ENCODE measurements at regions not wholly inside any gene's neighbourhood (a gene's known extent, or its start where the extent isn't known, plus 50 kb on each side); places are given as distances from the start of the nearest gene placed in this dataset.
"Not testable (repeated sequence)": the region's sequence is repeated elsewhere in the genome, so short reads cannot be mapped to it uniquely, and the experiment has no call there.

GRCh38 chr2:105997711-105998110, 196.4 kb downstream of the UXS1 start:
- CTCF ChIA-PET, result no interaction called here

GRCh38 chr2:105990624-105991023, 203.5 kb downstream of the UXS1 start:
- WGBS (ENCODE audit: insufficient coverage), result 76% methylated on average over 3 of the region's 6 CpGs
- Mint-ChIP-seq H3K4me1 (no peaks in the 10 kb centered on the region), H3K27me3 (no peaks in the 10 kb centered on the region), H3K4me3 (no peak overlapping the region), H3K27ac (no peak overlapping the region), H3K9me3 (ENCODE audit: insufficient read depth) (peaks cover 22% of the 10 kb centered on the region)
- no peak overlapping the region for H3K4me2 ChIP-seq (replicated peaks; ENCODE audit: low read depth, low read length, poor library complexity, severe bottlenecking)
- ChIA-PET POLR2A (no interaction called here), CTCF (interaction anchor here (0.6 to 1.5 kb wide), 3 partner anchors 14 to 414 kb away, joined by 3 to 5 read pairs (median 4); no protein-coding TSS in a partner anchor)
- H4K20me1 ChIP-seq (ENCODE audit: control insufficient read depth, insufficient read depth, low read length, poor library complexity, severe bottlenecking), result no peaks in the 10 kb centered on the region
- no peak overlapping the region for H3K4me3 ChIP-seq (ENCODE audit: control extremely low read depth in 1 of 5, extremely low read depth in 1 of 5, insufficient read depth in 1 of 5, low read depth in 2 of 5, low read length in 4 of 5)
- no peak for TF ChIP-seq EZH2 (IDR thresholded peaks at IDR 0.05; ENCODE audit: borderline replicate concordance, insufficient read depth, low read depth, low read length, poor library complexity, severe bottlenecking)
- TF ChIP-seq, protein P1, sequence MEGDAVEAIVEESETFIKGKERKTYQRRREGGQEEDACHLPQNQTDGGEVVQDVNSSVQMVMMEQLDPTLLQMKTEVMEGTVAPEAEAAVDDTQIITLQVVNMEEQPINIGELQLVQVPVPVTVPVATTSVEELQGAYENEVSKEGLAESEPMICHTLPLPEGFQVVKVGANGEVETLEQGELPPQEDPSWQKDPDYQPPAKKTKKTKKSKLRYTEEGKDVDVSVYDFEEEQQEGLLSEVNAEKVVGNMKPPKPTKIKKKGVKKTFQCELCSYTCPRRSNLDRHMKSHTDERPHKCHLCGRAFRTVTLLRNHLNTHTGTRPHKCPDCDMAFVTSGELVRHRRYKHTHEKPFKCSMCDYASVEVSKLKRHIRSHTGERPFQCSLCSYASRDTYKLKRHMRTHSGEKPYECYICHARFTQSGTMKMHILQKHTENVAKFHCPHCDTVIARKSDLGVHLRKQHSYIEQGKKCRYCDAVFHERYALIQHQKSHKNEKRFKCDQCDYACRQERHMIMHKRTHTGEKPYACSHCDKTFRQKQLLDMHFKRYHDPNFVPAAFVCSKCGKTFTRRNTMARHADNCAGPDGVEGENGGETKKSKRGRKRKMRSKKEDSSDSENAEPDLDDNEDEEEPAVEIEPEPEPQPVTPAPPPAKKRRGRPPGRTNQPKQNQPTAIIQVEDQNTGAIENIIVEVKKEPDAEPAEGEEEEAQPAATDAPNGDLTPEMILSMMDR (IDR thresholded peaks at IDR 0.05), result no peak
- DNase-seq, result peak; percentile 27
- no peaks in the 10 kb centered on the region for H3K79me2 ChIP-seq (ENCODE audit: control insufficient read depth, insufficient read depth, low read length)
- H3K9ac ChIP-seq (ENCODE audit: low read length), result no peak overlapping the region
- peaks cover 5 to 32% (median 28%) of the 10 kb centered on the region in 3 donors for H3K9me3 ChIP-seq (ENCODE audit: control extremely low read depth in 1 of 3, control insufficient read depth in 2 of 3, insufficient read depth in 1 of 3, low read length in 2 of 3)
- ATAC-seq (ENCODE audit: low read depth), result no peak
- no peaks in the 10 kb centered on the region for H3K4me1 ChIP-seq (ENCODE audit: control insufficient read depth in 2 of 2, insufficient read depth in 2 of 2, low read length in 2 of 2)
- H3K27ac ChIP-seq (ENCODE audit: low read length in 2 of 2), result no peak overlapping the region
- peaks cover 0 to 2% (median 0%) of the 10 kb centered on the region in 4 experiments for H3K27me3 ChIP-seq (replicated peaks in 1 of 4; ENCODE audit: control extremely low read depth in 1 of 4, control insufficient read depth in 3 of 4, insufficient read depth in 4 of 4, low read length in 3 of 4)
- H2AFZ ChIP-seq (ENCODE audit: insufficient read depth, low read depth, low read length, poor library complexity, severe bottlenecking), result no peak overlapping the region
- no peaks in the 10 kb centered on the region for H3K36me3 ChIP-seq (replicated peaks in 1 of 2; ENCODE audit: control extremely low read depth in 1 of 2, control insufficient read depth in 1 of 2, extremely low read depth in 1 of 2, insufficient read depth in 2 of 2, low read length in 1 of 2)
- intact Hi-C loops (cut with micrococcal nuclease), result loop anchor here (2.0 kb wide), 1 partner anchor 414 kb away; no protein-coding TSS in a partner anchor

More at GRCh38 chr2:105997711-105998110, 196.4 kb downstream of the UXS1 start:
- TF ChIP-seq EZH2 (IDR thresholded peaks at IDR 0.05; ENCODE audit: borderline replicate concordance, insufficient read depth, low read depth, low read length, poor library complexity, severe bottlenecking), result no peak
- H3K9me3 ChIP-seq (ENCODE audit: control extremely low read depth in 1 of 3, control insufficient read depth in 2 of 3, insufficient read depth in 1 of 3, low read length in 2 of 3), result peaks cover 1 to 32% (median 30%) of the 10 kb centered on the region in 3 donors
- H3K4me3 Mint-ChIP-seq, result no peak overlapping the region
- WGBS (ENCODE audit: insufficient coverage), result no CpG with 5 or more reads among the region's 2 CpGs
- peaks cover 17% of the 10 kb centered on the region for H3K9me3 Mint-ChIP-seq (ENCODE audit: insufficient read depth)
- POLR2A ChIA-PET, result no interaction called here
- no peak overlapping the region for H3K9ac ChIP-seq (ENCODE audit: low read length)
- no peak overlapping the region for H3K4me2 ChIP-seq (replicated peaks; ENCODE audit: low read depth, low read length, poor library complexity, severe bottlenecking)
- H4K20me1 ChIP-seq (ENCODE audit: control insufficient read depth, insufficient read depth, low read length, poor library complexity, severe bottlenecking), result no peaks in the 10 kb centered on the region
- H3K4me3 ChIP-seq (ENCODE audit: control extremely low read depth in 1 of 5, extremely low read depth in 1 of 5, insufficient read depth in 1 of 5, low read depth in 2 of 5, low read length in 4 of 5), result no peak overlapping the region
- no peaks in the 10 kb centered on the region for H3K4me1 Mint-ChIP-seq
- ATAC-seq (ENCODE audit: low read depth) (no peak), DNase-seq (no peak)
- H3K36me3 ChIP-seq (replicated peaks in 1 of 2; ENCODE audit: control extremely low read depth in 1 of 2, control insufficient read depth in 1 of 2, extremely low read depth in 1 of 2, insufficient read depth in 2 of 2, low read length in 1 of 2), result no peaks in the 10 kb centered on the region
- no peaks in the 10 kb centered on the region for H3K4me1 ChIP-seq (ENCODE audit: control insufficient read depth in 2 of 2, insufficient read depth in 2 of 2, low read length in 2 of 2)
- H3K27me3 ChIP-seq (replicated peaks in 1 of 4; ENCODE audit: control extremely low read depth in 1 of 4, control insufficient read depth in 3 of 4, insufficient read depth in 4 of 4, low read length in 3 of 4), result peaks cover 0 to 4% (median 1%) of the 10 kb centered on the region in 4 experiments
- no peak overlapping the region for H2AFZ ChIP-seq (ENCODE audit: insufficient read depth, low read depth, low read length, poor library complexity, severe bottlenecking)
- no peak overlapping the region for H3K27ac ChIP-seq (ENCODE audit: low read length in 2 of 2)
- H3K27ac Mint-ChIP-seq, result no peak overlapping the region
- intact Hi-C loops (cut with micrococcal nuclease), result no loop called here
- H3K27me3 Mint-ChIP-seq, result peaks cover 7% of the 10 kb centered on the region
- no peaks in the 10 kb centered on the region for H3K79me2 ChIP-seq (ENCODE audit: control insufficient read depth, insufficient read depth, low read length)

GRCh38 chr2:105989803-105990202, 204.3 kb downstream of the UXS1 start:
- DNase-seq; H3K27me3 ChIP-seq (replicated peaks in 1 of 4; ENCODE audit: control extremely low read depth in 1 of 4, control insufficient read depth in 3 of 4, insufficient read depth in 4 of 4, low read length in 3 of 4); H3K27me3 Mint-ChIP-seq; H3K4me1 ChIP-seq (ENCODE audit: control insufficient read depth in 2 of 2, insufficient read depth in 2 of 2, low read length in 2 of 2); H3K4me3 ChIP-seq (ENCODE audit: control extremely low read depth in 1 of 5, extremely low read depth in 1 of 5, insufficient read depth in 1 of 5, low read depth in 2 of 5, low read length in 4 of 5); H3K4me3 Mint-ChIP-seq; H3K27ac Mint-ChIP-seq; H4K20me1 ChIP-seq (ENCODE audit: control insufficient read depth, insufficient read depth, low read length, poor library complexity, severe bottlenecking); H3K27ac ChIP-seq (ENCODE audit: low read length in 2 of 2); H3K79me2 ChIP-seq (ENCODE audit: control insufficient read depth, insufficient read depth, low read length); POLR2A ChIA-PET; H2AFZ ChIP-seq (ENCODE audit: insufficient read depth, low read depth, low read length, poor library complexity, severe bottlenecking); H3K4me1 Mint-ChIP-seq; ATAC-seq (ENCODE audit: low read depth); H3K9ac ChIP-seq (ENCODE audit: low read length); H3K36me3 ChIP-seq (replicated peaks in 1 of 2; ENCODE audit: control extremely low read depth in 1 of 2, control insufficient read depth in 1 of 2, extremely low read depth in 1 of 2, insufficient read depth in 2 of 2, low read length in 1 of 2); H3K4me2 ChIP-seq (replicated peaks; ENCODE audit: low read depth, low read length, poor library complexity, severe bottlenecking): not testable (repeated sequence)
- H3K9me3 ChIP-seq (ENCODE audit: control extremely low read depth in 1 of 3, control insufficient read depth in 2 of 3, insufficient read depth in 1 of 3, low read length in 2 of 3), result peaks cover 5 to 30% (median 21%) of the 10 kb centered on the region in 3 donors
- peaks cover 22% of the 10 kb centered on the region for H3K9me3 Mint-ChIP-seq (ENCODE audit: insufficient read depth)
- WGBS (ENCODE audit: insufficient coverage), result 45% methylated on average over 2 of the region's 2 CpGs
- CTCF ChIA-PET, result interaction anchor here (1.5 kb wide), 1 partner anchor 191 kb away, joined by 5 read pairs; no protein-coding TSS in a partner anchor
- intact Hi-C loops (cut with micrococcal nuclease), result loop anchor here (2.0 kb wide), 1 partner anchor 413 kb away; no protein-coding TSS in a partner anchor
